ENCODE measurements at regions not wholly inside any gene's neighbourhood (a gene's known extent, or its start where the extent isn't known, plus 50 kb on each side); places are given as distances from the start of the nearest gene placed in this dataset.

DNA sequence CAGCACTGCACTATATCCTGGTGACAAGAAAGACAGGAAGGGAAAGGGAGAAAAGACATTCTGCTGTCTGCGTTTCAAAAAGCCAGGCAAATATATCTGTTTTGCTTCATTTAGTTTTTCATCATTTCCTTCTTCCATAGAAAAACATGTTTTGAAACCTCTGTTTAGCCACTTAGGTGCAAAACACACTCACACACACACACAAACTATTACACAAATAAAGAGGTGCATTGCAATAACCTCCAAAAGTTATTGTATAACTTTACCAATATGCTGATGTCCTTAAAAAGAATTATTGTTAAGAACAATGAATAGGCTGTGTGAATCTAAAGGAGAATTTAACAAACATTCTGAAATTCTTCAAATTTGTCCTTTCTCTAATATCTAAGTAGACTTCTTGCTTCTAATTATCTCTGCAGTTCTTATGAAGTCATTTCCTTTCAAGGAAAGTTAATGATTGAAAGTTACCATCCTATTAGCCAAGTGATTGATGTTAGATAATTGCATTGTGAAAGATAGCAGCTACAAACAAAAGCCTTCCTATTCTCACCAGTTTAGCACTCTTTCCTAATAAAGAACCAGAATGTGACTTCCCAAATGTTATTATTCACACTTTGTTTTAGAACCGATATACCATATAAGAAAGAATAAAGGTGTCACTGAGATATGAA, 516.7 kb downstream of the KCNJ3 start:
- no peak for ATAC-seq
- no peaks in the 10 kb centered on the region for H3K4me1 ChIP-seq
- no peaks in the 10 kb centered on the region for H3K27me3 ChIP-seq
- intact Hi-C loops (cut with DNase I): no loop called here
- TF ChIP-seq, protein P1, sequence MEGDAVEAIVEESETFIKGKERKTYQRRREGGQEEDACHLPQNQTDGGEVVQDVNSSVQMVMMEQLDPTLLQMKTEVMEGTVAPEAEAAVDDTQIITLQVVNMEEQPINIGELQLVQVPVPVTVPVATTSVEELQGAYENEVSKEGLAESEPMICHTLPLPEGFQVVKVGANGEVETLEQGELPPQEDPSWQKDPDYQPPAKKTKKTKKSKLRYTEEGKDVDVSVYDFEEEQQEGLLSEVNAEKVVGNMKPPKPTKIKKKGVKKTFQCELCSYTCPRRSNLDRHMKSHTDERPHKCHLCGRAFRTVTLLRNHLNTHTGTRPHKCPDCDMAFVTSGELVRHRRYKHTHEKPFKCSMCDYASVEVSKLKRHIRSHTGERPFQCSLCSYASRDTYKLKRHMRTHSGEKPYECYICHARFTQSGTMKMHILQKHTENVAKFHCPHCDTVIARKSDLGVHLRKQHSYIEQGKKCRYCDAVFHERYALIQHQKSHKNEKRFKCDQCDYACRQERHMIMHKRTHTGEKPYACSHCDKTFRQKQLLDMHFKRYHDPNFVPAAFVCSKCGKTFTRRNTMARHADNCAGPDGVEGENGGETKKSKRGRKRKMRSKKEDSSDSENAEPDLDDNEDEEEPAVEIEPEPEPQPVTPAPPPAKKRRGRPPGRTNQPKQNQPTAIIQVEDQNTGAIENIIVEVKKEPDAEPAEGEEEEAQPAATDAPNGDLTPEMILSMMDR (IDR thresholded peaks at IDR 0.05): no peak
- no peak overlapping the region for H3K4me3 ChIP-seq
- H3K36me3 ChIP-seq: no peaks in the 10 kb centered on the region
- DNase-seq: no peak
- H3K9me3 ChIP-seq: no peaks in the 10 kb centered on the region
- H3K27ac ChIP-seq: no peak overlapping the region

GRCh38 chr2:155209696-155210450, 511.4 kb downstream of the KCNJ3 start:
- intact Hi-C loops (cut with DNase I): no loop called here
- H3K4me1 ChIP-seq: no peaks in the 10 kb centered on the region
- no peak overlapping the region for H3K4me3 ChIP-seq
- DNase-seq (no peak), ATAC-seq (no peak)
- no peaks in the 10 kb centered on the region for H3K36me3 ChIP-seq
- no peak overlapping the region for H3K27ac ChIP-seq
- H3K9me3 ChIP-seq: no peaks in the 10 kb centered on the region
- no peaks in the 10 kb centered on the region for H3K27me3 ChIP-seq
- TF ChIP-seq, protein P1 (IDR thresholded peaks at IDR 0.05): no peak

GRCh38 chr2:155203178-155203577, 504.7 kb downstream of the KCNJ3 start:
- DNase-seq (no peak), ATAC-seq (no peak)
- no peaks in the 10 kb centered on the region for H3K36me3 ChIP-seq
- intact Hi-C loops (cut with DNase I): no loop called here
- no peaks in the 10 kb centered on the region for H3K4me1 ChIP-seq
- no peaks in the 10 kb centered on the region for H3K9me3 ChIP-seq
- H3K27ac ChIP-seq: no peak overlapping the region
- no peaks in the 10 kb centered on the region for H3K27me3 ChIP-seq
- H3K4me3 ChIP-seq: no peak overlapping the region
- TF ChIP-seq, protein P1 (IDR thresholded peaks at IDR 0.05): no peak

DNA sequence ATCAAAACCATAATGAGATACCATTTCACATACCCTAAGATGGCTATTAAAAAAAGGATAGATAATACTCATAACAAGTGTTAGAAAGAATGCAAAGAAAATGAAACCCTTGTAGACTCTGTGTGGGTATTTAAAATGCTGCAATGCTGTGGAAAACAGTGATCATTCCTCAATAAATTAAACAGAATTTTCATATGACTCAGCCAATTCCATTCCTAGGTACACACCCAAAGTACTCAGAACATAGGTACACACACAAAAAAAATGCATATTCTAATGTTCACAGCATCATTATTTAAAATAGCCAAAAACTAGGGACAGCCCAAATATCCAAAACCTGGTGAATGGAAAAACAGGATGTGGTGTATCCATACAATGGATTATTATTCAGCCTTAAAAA, 502.3 kb downstream of the KCNJ3 start:
- no peak for ATAC-seq

GRCh38 chr2:155190342-155190741, 491.8 kb downstream of the KCNJ3 start:
- H3K4me3 ChIP-seq: no peak overlapping the region
- H3K27ac ChIP-seq: no peak overlapping the region
- TF ChIP-seq, protein P1 (IDR thresholded peaks at IDR 0.05): no peak
- intact Hi-C loops (cut with DNase I): no loop called here
- no peaks in the 10 kb centered on the region for H3K4me1 ChIP-seq
- no peaks in the 10 kb centered on the region for H3K9me3 ChIP-seq
- H3K36me3 ChIP-seq: no peaks in the 10 kb centered on the region
- no peaks in the 10 kb centered on the region for H3K27me3 ChIP-seq
- ATAC-seq: no peak
- DNase-seq: no peak

More for the DNA sequence above, 502.3 kb downstream of the KCNJ3 start:
- Histone ChIP-seq H3K9me3 (no peaks in the 10 kb centered on the region), H3K36me3 (no peaks in the 10 kb centered on the region), H3K27me3 (no peaks in the 10 kb centered on the region), H3K4me3 (no peak overlapping the region), H3K4me1 (no peaks in the 10 kb centered on the region), H3K27ac (no peak overlapping the region)
- TF ChIP-seq, protein P1 (IDR thresholded peaks at IDR 0.05): no peak
- DNase-seq: no peak
- intact Hi-C loops (cut with DNase I): no loop called here

Data from upper lobe of right lung (tissue), 1 donor.